Sigmoid colon (tissue), 6 donors: ENCODE measurements at regions not wholly inside any gene's neighbourhood (a gene's known extent, or its start where the extent isn't known, plus 50 kb on each side); places are given as distances from the start of the nearest gene placed in this dataset.

Experiments
- DNase-seq: peaks from one replicate; pipeline ENCODE4 v3.0.0-alpha.2; 2019
- H3K27ac ChIP-seq, 4 donors: fragments of 200-600 bp; sonication (generic); one replicate each; pipeline ENCODE4 v1.5.1; 2016 to 2019; ENCODE audit warnings: mild to moderate bottlenecking in 1 of 4
- H3K27me3 ChIP-seq, 3 donors: fragments of 200-600 bp; sonication (generic); one replicate each; pipeline ENCODE4 v1.5.1; 2019; ENCODE audit warnings: mild to moderate bottlenecking in 1 of 3
- H3K36me3 ChIP-seq, 4 donors: fragments of 200-600 bp; sonication (generic); one replicate each; pipeline ENCODE4 v1.5.1; 2016 to 2019
- H3K4me1 ChIP-seq, 4 donors: fragments of 200-600 bp; sonication (generic); one replicate each; pipeline ENCODE4 v1.5.1; 2017 to 2019
- H3K4me3 ChIP-seq, 4 donors: fragments of 200-600 bp; sonication (generic); one replicate each; pipeline ENCODE4 v1.5.1; 2017 to 2019; ENCODE audit warnings: mild to moderate bottlenecking in 2 of 4, moderate library complexity in 1 of 4
- H3K9me3 ChIP-seq, 4 donors: fragments of 200-600 bp in 3 of 4; sonication (generic) in 3 of 4; one replicate each; pipeline versions ENCODE4 v1.5.1 to v1.6.1; 2013 to 2019
- EP300 ChIP-seq, 4 donors: sonication (generic); formaldehyde crosslinking; IDR thresholded peaks; one replicate each; pipeline ENCODE4 v1.6.1; 2017; ENCODE audit warnings: antibody characterized with exemption in 4 of 4
- POLR2A ChIP-seq, 2 donors: fragments of 450-650 bp; IDR thresholded peaks; one replicate each; pipeline ENCODE4 v1.6.1; 2016; ENCODE audit warnings: antibody characterized with exemption in 2 of 2, mild to moderate bottlenecking in 2 of 2, moderate library complexity in 2 of 2
- POLR2AphosphoS5 ChIP-seq, 4 donors: sonication (generic); formaldehyde crosslinking; IDR thresholded peaks; one replicate each; pipeline ENCODE4 v1.6.1; 2017; ENCODE audit warnings: antibody characterized with exemption in 4 of 4
- WGBS, 2 donors: extraction: QIAGEN DNeasy Blood & Tissue Kit; methylation state at CpG; one replicate each; pipeline ENCODE4 v1.1.7; 2013; 5-methylcytosine and 5-hydroxymethylcytosine counted together
- intact Hi-C: fragments of 100-400 bp; cut with DNase I; formaldehyde crosslinking; loops from one replicate; pipeline ENCODE4 v1.15.1; 2023
- TF ChIP-seq, protein P1 (sequence below), 4 experiments: fragments of 450-650 bp in 3 of 4; fragments of 200-600 bp in 1 of 4; IDR thresholded peaks; one replicate each; pipeline ENCODE4 v1.5.1; 2016 to 2019; ENCODE audit warnings: antibody characterized with exemption in 4 of 4, mild to moderate bottlenecking in 3 of 4, moderate library complexity in 2 of 4
- donor health status: healthy with polysubstance abuse.
- donor health status: healthy.

- peak overlapping the region; percentile 69 to 92 (median 88) for H3K27ac ChIP-seq
- no peaks in the 10 kb centered on the region for H3K9me3 ChIP-seq
- H3K27me3 ChIP-seq: no peaks in the 10 kb centered on the region
- TF ChIP-seq EP300 (IDR thresholded peaks at IDR 0.05) (peak in 3 of 4 donors; percentile 51 to 86 (median 83)), POLR2A (IDR thresholded peaks at IDR 0.05) (no peak), POLR2AphosphoS5 (IDR thresholded peaks at IDR 0.05) (peak in 3 of 4 donors; percentile 81 to 90 (median 82))
- TF ChIP-seq, protein P1, sequence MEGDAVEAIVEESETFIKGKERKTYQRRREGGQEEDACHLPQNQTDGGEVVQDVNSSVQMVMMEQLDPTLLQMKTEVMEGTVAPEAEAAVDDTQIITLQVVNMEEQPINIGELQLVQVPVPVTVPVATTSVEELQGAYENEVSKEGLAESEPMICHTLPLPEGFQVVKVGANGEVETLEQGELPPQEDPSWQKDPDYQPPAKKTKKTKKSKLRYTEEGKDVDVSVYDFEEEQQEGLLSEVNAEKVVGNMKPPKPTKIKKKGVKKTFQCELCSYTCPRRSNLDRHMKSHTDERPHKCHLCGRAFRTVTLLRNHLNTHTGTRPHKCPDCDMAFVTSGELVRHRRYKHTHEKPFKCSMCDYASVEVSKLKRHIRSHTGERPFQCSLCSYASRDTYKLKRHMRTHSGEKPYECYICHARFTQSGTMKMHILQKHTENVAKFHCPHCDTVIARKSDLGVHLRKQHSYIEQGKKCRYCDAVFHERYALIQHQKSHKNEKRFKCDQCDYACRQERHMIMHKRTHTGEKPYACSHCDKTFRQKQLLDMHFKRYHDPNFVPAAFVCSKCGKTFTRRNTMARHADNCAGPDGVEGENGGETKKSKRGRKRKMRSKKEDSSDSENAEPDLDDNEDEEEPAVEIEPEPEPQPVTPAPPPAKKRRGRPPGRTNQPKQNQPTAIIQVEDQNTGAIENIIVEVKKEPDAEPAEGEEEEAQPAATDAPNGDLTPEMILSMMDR (IDR thresholded peaks at IDR 0.05): no peak
- peaks cover 0 to 63% (median 46%) of the 10 kb centered on the region in 4 donors for H3K4me1 ChIP-seq
- WGBS, 2 donors: 3 to 4% methylated on average over 29 of the region's 29 CpGs
- intact Hi-C loops: loop anchor here (2.0 to 10.0 kb wide), 4 partner anchors 194 to 516 kb away; partner anchors contain the start of gene GLI3
- DNase-seq: peak; percentile 94
- no peaks in the 10 kb centered on the region for H3K36me3 ChIP-seq
- peak overlapping the region; percentile 41 to 59 (median 54) for H3K4me3 ChIP-seq
These were observed 256.6 kb upstream of the GLI3 start for GRCh38 chr7:42493436-42494198.

DNA sequence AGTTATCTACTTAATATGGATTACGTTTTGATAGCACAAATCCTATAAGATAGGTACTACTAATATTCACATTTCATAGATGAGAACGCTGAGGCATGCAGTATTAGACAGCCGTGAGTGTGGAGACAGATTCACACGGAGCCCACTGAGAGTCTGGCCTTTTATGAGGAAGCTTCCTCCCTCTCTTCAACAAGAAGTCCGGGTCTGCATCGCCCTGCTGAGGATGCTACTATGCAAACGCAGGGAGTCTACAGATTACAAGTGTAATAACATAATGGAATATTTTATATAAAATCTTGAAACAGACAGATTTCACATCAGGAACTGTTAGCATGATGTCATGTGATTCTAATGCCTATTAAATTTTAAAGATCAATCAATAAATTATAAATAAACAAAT is 255.9 kb upstream of the GLI3 start:
- WGBS, 2 donors: 47 to 61% methylated on average over 7 of the region's 7 CpGs
- Histone ChIP-seq H3K36me3 (no peaks in the 10 kb centered on the region), H3K4me1 (peaks cover 0 to 69% (median 51%) of the 10 kb centered on the region in 4 donors), H3K9me3 (no peaks in the 10 kb centered on the region), H3K4me3 (peak overlapping the region; percentile 41 to 59 (median 54)), H3K27me3 (no peaks in the 10 kb centered on the region), H3K27ac (peak overlapping the region; percentile 69 to 92 (median 88))
- DNase-seq: no peak
- TF ChIP-seq POLR2AphosphoS5 (IDR thresholded peaks at IDR 0.05) (no peak), EP300 (IDR thresholded peaks at IDR 0.05) (no peak)
- TF ChIP-seq, protein P1 (IDR thresholded peaks at IDR 0.05): no peak
- intact Hi-C loops: loop anchor here (2.0 to 10.0 kb wide), 4 partner anchors 194 to 516 kb away; partner anchors contain the start of gene GLI3

- Histone ChIP-seq H3K27me3 (no peaks in the 10 kb centered on the region), H3K36me3 (no peaks in the 10 kb centered on the region), H3K9me3 (no peaks in the 10 kb centered on the region), H3K4me3 (no peak overlapping the region), H3K27ac (peak overlapping the region in 3 of 4 donors; percentile 67 to 92 (median 90)), H3K4me1 (peaks cover 0 to 71% (median 54%) of the 10 kb centered on the region in 4 donors)
- no peak for DNase-seq
- intact Hi-C loops: loop anchor here (5.0 to 10.0 kb wide), 3 partner anchors 196 to 514 kb away; no protein-coding TSS in a partner anchor
- 82 to 83% methylated on average over 3 of the region's 3 CpGs for WGBS, 2 donors
- TF ChIP-seq, protein P1 (IDR thresholded peaks at IDR 0.05): no peak
- no peak for TF ChIP-seq POLR2A (IDR thresholded peaks at IDR 0.05)
- TF ChIP-seq POLR2AphosphoS5 (IDR thresholded peaks at IDR 0.05): no peak
- no peak for TF ChIP-seq EP300 (IDR thresholded peaks at IDR 0.05)
These were observed 254.1 kb upstream of the GLI3 start for GRCh38 chr7:42491106-42491505.

DNA sequence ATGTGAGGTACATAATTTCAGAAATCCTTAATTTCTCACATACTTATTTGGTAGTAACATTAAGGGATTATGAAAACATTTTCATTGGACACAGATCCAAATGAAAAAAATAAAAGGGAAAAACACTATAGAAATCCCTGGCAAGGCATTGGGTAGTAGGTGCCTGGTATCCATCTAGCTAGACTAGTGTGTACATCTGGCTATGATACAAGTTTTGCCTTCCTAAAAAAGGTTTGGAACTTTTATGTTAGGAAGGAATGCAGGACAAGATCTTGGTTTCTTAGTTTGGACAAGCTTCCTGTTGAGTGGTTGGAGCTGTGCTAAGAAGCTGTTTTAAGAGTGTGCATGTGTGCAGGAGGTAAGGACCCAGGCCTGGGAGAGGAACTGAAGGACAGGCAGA is 252.3 kb upstream of the GLI3 start:
- intact Hi-C loops: loop anchor here (5.0 kb wide), 2 partner anchors 37 to 83 kb away; no protein-coding TSS in a partner anchor
- no peak for DNase-seq
- TF ChIP-seq, protein P1 (IDR thresholded peaks at IDR 0.05): no peak
- TF ChIP-seq POLR2AphosphoS5 (IDR thresholded peaks at IDR 0.05) (peak; percentile 74 to 92 (median 82)), POLR2A (IDR thresholded peaks at IDR 0.05) (no peak), EP300 (IDR thresholded peaks at IDR 0.05) (peak in 2 of 4 donors; percentile 58 to 61)
- Histone ChIP-seq H3K4me3 (no peak overlapping the region), H3K27me3 (no peaks in the 10 kb centered on the region), H3K4me1 (peaks cover 0 to 73% (median 58%) of the 10 kb centered on the region in 4 donors), H3K9me3 (no peaks in the 10 kb centered on the region), H3K27ac (peak overlapping the region; percentile 10 to 92 (median 78)), H3K36me3 (no peaks in the 10 kb centered on the region)
